NCI-H510A treated with DMSO at 0.1 percent for 48 hours (cell line): ENCODE measurements at regions not wholly inside any gene's neighbourhood (a gene's known extent, or its start where the extent isn't known, plus 50 kb on each side); places are given as distances from the start of the nearest gene placed in this dataset.
"Not testable (repeated sequence)": the region's sequence is repeated elsewhere in the genome, so short reads cannot be mapped to it uniquely, and the experiment has no call there.

Experiments used
- DNase-seq: peaks from one replicate; lab custom pipeline; 2025; lab: John Stamatoyannopoulos, UW

DNA sequence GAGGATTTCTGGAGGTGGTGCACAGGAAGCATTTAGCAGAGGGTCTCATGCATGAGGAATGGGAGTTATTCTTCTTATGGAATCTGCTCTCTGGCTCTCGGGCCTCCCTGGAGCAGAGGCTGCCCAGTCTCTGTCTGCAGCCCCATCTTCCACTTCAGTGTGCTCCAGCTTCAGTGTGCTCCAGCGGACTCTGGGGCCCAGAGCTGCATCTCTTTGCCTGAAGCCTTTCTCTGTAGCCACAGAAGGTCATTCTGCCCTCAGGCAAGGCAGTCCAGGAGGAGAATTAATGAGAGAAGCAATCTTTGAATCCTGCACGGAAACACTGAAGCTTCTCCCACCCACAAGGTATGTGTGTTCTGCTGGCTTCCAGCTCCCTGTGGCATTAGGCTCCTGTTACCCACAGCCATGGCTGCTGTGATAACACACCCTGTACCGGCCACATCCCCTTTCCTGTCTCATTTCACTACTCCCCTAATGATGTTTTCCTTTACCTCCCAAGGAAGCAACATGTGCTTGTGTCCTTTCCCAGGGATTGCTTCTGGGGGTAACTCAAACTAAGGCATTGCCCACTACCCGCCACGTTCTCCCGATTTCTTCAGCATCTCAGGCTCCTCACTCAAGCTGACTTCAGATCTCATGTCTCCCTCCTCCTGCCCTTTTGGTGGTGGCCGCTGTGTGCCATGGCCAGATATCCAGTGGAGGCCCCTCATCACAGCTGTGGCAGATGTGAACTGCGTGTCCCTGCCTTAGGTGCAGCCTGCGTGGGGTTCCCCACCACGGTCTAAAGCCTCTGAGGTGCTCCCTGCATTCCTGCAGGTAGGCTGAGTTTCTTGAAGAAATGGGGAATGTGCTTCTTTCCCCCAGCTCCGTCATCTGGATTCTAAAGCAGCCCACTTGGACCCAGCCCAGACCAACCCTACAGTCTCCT, 181.2 kb upstream of the GALNT2 start:
- no peak for DNase-seq

DNA sequence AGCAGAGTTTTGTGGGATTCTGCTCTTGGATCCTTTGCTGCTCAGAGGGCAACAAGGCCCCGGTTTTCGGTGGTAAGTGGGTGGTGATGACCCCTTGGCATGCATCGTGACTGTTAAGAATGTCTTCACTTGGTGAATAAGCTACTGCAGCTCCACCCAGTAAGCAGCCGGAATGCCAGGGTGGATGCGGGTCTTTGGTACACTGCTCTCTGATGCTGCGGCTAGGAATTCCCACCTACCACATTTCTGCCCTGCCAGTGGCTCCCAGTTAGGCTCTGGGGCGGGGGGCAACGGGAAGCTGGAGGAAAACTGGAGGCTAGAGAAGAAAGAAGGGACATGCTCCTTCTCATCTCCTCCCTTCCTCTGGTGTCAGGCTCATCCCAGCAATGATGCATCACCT, 180.4 kb upstream of the GALNT2 start:
- DNase-seq = no peak

DNA sequence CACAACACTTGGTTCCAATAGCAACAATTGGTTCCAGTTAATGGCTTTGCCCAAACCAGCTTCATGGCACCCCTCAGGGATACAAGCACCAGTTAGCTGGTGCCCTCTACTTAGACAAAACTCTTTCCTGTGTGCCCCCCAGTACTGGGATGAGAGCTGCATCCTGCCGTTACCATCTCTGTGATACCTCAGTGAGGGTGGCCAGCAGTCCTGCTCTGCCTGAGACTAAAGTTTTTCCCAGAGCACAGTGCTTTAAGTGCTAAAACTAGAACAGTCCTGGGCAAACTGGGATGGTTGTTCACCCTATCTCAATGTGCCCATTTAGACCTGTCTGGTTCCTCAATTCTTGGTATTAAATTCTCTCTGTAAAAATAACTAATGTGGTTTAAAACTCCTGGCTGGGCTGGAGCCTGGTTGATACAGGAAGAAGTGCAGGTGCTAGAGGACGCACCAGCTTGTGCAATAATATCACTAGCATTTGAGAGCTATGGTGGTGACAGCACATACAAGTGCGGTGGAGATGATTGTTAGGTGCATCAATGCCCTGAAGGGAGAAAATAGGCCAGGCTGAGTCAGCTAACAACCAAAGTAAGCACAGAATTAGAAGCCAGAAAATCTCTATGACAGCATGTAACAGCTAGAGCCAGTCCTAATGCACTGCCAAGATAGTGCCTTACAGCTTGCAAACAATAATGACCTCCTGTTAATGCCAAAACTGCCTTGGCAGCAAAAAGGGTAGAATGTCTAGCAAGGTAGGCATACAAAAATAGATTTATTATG, 179.8 kb upstream of the GALNT2 start:
- no peak for DNase-seq

DNA sequence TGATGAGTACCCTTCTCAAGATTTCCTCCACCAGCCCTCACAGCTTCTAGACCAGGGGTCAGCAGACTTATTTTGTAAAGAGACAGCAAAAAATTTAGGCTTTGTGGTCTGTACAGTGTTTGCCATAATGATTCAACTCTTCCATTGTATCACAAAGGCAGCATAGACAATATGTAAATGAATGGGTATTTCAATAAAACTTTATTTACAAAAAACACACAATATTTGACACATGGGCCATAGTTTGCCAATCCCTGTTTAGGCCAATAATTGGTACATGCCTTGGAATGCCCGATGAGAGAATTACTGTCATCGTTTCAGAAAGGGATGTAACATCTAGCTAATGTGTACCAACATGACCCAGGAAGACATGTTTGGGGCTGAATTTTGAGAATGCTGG, 178.9 kb upstream of the GALNT2 start:
- DNase-seq = no peak

DNA sequence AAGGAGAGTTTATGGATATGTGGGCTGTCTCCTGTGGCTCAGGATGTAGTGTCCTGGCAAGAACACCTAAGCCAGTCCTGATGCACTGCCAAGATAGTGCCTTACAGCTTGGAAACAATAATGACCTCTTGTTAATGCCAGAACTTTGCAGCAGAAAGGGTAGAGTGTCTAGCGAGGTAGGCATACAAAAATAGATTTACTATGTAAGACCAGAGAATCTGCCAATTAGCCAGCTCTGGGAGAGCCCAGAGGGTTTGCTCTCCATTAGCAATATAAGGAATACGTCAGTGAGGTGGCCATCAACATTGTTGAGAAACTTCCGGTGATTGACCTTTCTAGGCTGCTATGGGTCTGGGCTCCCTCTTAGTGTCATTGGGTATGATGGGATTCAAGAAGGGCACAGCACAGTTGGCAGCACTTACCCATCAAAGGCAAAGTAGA, 178.5 kb upstream of the GALNT2 start:
- no peak for DNase-seq

DNA sequence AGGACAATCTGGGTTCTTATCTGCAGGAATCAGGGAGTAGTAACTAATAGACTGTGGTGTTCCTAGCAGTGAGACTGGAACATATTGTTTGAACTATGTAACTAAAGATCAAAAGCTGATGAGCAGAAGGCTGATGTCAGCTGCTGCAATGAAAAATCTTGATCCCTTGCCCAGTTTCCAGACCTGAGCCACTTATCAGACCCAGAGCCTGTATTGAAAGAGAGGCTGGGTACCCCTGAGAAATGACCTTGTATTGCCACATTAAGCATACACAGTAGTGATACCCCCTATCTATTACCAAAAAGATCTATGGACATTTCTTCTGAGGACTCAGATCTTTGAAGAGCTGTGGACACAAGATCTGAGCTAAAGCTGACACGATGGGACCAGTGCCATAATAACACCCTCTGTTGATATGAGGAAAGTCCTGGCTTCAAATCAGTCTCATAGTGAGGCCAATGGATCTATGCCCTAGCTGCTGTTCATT, 178.0 kb upstream of the GALNT2 start:
- DNase-seq = no peak

DNA sequence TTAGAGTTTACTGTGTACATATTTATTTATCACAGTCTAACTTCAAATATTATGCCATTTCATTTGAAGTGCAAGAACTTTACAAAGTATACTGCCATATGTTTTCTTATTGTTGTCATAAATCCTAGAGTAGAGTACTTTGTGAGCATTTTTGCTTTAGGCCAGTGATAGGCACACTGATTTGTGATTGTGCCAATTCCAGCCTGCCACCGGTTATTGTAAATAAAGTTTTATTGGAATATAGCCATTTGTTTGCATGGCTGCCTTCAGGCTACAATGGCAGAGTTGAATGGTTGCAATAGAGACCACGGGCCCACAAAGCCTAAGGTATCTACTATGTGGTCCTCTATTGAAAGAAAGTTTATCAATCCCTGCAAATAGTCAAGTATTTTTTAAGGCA, 175.8 kb upstream of the GALNT2 start:
- no peak for DNase-seq

DNA sequence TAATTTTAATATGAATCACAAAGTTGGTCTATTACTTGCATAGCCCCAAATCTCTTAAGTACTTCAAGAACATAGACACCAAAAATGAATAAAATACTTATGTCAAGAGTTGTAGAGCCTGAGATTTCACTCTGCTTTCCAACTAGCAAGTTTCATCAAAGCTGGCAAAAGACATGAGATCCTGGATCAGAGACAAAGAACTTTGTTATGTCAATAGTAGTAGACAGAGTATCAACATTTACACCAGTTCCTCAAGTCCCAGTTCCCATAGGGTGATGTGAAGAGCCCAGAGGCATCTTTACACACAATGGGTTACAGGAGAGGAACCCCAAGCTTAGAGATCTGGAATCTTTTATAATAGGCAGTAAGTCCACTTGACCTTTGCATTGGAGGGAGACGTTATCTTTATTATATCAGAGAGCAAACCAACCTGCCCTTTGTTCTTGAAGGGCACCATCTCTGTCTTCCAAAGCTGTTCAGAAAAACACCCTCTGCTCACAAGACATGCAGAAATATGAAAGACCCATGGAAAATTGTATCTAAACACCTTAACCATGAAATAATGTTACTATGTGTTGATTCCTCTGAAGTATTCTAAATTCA, 174.4 kb upstream of the GALNT2 start:
- no peak for DNase-seq

DNA sequence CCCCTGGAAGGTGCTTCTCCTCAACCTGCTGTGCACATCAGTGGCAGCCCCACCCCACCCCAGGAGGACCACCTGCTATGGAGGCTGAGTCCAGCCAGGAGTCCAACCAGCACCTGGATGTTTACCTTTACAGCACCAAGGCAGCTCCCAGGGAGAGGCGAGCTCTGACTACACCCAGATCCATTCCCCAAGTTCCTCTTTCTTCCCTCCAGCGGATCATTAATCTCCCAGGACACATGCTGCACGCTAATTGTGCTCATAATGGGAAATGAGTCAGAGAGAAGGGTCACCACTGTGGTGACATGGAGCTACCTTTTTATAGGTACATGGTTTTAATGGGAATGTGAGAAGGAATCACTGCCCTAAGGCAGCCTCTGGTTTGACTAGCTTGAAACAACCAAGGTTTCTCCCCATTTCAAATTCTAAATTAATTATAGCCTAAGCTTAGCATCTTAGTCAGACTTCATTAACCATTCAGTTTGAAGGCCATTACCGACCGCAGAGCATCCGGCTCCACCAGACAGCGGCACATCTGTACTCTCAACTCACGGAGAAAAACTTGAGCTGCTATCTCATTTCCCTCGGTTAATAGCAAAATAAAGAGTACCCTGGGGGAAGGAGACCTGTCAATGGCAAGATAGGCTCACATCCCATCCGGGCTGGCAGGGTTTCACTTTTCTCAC, 173.1 kb upstream of the GALNT2 start:
- no peak for DNase-seq

DNA sequence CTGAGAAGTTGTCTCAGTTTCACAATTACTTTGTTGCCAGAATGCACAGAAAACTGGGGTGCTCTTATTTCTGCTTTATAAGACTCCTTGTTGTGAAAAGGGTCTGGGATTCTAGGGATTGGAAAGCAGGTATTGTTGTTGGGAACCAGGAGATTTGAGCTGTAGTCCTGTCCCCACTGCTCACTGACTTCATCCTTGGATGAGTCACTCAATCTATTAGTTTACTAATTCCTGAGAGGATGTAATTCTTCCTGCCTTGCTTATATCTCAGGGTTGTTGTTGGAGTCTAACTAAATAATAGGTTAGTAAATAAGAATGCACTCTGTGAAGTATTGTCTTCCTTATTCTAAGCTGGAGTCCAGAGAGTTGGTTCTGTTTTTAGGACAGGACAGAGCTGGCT, 172.5 kb upstream of the GALNT2 start:
- no peak for DNase-seq

DNA sequence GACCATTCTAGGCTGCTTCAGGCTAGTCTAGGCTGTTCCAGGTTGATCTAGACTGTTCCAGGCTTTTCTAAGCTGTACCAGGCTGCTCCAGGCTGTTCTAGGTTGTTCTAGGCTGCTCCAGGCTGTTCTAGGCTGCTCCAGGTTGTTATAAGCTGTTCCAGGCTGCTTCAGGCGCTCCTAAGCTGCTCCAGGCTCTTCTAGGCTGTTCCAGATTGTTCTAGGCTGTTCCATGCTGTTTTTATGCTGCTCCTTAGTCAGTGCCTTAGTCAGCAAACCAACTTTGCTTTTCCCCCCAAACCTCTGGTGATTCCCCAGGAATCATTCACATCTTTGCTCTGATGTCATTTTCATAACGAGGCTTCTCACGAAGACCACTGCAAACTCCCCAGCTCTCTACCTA, 171.4 kb upstream of the GALNT2 start:
- no peak for DNase-seq

DNA sequence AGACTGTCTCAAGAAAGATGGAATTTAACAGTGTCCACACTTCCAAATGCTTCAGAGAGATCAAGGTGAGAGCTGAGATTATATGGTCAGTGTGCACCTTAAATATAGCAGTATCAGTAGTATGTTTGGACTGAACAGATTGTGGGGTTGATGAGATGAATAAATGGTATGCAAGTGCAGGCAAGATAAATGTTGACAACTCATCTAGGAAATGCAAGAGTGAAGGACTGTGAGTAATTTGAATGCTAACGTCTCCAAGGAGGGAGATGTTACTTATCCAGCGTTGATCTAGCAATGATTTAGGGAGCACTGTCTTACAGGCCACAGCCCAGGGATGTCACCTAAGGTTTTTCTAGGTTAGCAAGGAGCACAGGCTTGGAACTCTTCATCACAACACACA, 170.7 kb upstream of the GALNT2 start:
- DNase-seq = no peak

DNA sequence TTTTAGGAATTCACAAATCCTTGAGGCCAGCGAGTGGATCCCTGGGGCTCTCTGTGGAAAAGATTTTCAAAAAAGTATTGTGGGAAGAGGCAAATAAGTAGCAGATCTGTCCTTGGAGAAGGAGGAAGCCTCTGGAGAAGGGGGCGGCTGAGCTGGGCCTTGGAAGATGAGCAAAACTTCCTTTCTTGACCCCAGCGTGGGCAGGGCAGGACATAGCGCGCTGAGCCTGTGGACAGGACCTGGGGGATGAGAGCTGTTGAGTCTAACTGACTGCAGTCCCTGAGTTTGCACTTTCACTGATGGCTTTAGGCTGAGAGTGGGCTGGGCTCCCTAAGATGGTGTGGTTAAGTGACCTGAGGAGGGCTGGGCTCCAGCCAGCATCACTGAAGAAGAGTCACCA, 170.2 kb upstream of the GALNT2 start:
- no peak for DNase-seq

DNA sequence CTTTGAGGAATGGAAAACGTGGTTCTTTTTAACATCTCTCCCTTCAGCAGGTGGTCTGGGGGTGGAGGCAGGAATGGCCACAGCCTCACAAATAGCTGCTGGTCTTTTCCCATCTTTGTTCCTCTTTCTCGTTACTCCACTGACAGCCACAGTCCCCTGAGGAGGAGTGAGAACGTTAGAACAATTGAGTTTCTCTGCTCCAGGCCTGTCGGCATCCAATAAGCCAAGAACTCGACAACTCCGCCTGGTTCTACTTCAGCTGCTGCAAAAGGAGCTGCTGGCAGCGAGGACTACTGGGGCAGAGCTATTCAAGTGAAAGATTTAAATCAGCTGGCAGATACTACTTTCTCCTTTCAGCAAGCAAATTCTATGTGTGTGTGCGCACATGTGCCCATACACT, 169.5 kb upstream of the GALNT2 start:
- no peak for DNase-seq

DNA sequence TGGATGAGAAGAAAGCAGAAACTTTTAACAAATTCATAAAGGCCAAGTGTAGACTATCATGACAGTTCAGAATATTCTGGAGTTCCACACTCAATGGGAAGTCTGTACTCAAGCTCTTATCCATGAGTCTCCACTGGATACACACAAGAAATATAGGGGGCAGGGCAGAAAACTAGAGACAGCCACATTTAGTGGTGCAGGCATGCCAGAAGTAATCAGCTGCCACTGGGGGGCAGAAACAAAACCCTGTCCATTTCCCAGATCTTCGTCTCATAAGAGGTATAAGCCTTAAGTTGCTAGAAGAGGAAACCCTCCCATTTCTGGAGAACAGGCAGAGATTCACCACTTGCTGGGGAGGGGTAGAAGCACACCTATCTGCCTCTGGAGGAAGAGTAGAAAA, 166.8 kb upstream of the GALNT2 start:
- DNase-seq = no peak

DNA sequence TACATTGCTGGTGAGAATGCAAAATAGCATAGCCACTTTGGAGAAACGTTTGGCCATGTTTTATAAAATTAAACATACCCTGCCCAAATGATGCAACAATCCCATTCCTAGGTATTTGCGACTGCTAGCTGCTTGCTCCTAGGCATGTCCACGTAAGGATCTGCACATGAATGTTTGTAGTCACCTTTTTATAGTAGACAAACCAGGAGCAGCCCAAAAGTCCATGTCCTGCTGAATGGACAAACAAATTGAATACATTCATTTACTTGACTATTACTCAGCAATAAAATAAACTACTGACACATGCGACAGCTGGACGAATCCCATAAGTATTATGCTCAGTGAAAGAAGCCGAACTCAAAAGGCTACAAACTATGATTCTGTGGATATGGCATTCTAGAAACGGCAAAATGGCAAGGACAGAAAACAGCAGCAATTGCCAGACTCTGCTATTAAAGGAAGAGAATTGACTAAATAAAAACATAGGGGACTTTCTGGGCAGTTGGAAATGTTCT, 161.9 kb upstream of the GALNT2 start:
- DNase-seq = no peak

DNA sequence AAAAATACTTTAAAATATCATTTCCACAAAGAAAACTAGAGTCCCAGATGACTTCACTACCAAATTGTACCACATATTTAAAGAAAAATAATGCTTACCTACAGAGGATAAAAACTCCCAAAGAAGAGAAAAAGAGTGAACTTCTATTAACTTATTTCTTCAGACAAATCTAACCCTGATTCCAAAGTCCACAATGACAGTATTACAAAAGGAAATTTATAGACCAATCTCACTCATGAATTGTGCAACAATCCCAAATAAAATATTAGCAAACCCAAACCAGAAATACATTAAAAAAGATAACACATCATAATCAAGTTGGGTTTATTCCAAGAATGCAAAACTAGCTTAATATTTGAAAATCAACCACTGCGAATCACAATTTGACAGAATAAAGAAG, 161.4 kb upstream of the GALNT2 start:
- no peak for DNase-seq

DNA sequence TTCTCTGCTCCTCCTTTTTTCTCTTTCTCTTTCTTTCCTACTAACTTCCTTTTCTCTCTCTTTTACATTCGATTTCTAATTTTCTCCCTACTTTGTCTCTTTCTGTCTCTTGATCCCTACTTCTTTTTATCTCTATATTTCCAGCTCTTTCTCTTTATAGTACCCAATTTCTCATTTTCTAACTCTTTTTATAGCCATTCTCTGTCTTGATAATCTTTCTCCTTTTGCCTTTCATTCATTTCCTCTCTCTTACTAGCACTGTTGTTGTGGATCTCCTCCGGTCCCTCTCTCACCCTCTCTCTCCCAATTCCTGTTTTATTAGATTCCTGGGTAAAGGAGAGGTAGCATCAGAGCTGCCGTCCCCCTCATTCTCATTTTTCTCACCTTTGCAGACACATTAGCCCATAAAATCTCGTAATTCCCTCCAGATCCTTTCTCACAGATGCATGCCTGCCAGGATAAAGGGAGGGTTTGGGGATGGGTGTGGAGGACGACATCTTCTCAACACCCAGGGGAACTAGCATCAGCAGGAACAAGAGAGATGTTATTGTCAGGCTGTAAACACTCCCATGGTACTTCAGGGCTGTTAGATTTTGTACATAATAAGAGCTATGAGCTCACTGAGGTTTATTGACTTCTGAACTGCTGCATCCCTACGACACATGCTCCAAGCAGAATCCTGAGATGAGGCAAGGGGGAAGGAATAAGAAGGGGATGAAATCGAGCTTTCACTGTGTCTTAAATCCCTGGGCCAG, 159.0 kb upstream of the GALNT2 start:
- DNase-seq = peak; percentile 38

DNA sequence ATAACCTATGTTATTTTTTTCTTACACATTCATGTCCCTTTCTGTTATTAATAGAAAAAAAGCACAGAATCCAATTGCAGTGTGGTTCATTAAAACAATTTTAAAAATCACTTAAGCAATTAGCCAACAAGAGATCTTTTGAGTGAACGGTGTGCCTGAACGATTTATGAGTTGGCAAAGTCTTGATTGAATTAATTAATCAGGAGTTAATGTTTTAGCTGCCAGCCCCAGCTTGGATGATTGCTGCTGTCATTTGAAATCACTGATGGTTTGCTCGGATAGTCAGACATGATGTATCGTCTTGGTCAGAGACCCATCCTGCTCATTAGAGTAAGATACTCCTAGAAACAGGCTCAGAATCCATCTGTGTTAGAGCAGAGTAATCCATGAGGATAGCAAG, 158.3 kb upstream of the GALNT2 start:
- no peak for DNase-seq

DNA sequence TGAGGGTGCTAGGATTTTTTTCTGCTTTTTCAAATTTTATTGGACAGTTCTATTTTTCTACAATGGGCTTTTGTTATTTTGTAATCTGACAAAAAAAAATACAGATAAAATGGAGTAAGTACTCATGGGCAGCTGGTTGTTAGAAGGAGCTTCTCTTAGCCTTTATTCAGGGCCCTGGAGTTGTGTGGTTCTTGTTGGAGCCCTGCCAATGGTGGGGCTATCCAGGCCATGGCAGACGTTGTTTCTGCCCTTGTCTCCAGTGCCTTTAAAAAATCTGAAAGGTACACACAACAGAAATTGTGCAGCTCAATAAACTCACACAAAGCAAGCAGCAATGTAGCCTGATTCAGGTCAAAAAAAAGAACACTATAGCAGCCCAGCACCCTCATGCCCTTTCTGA, 153.5 kb upstream of the GALNT2 start:
- peak; percentile 2 for DNase-seq

DNA sequence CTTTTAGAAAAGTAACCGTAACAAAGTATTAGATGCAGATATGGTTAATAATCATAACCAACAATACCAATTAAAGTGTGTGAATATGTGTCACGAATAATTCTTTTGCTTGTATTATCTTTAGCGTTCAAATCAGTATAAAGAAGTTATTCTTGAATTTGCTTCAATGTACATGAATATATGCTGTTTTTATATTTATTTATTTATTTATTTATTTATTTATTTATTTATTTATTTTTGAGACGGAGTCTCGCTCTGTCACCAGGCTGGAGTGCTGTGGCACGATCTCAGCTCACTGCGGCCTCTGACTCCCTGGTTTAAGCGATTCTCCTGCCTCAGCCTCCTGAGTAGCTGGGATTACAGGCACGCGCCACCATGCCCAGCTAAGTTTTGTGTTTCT, 147.6 kb upstream of the GALNT2 start:
- not testable (repeated sequence) for DNase-seq
